ENCODE measurements at regions not wholly inside any gene's neighbourhood (a gene's known extent, or its start where the extent isn't known, plus 50 kb on each side); places are given as distances from the start of the nearest gene placed in this dataset.
A peak's percentile ranks its signal among the peaks of the same experiment; 100 is the strongest.
"Not testable (repeated sequence)": the region's sequence is repeated elsewhere in the genome, so short reads cannot be mapped to it uniquely, and the experiment has no call there.

DNA sequence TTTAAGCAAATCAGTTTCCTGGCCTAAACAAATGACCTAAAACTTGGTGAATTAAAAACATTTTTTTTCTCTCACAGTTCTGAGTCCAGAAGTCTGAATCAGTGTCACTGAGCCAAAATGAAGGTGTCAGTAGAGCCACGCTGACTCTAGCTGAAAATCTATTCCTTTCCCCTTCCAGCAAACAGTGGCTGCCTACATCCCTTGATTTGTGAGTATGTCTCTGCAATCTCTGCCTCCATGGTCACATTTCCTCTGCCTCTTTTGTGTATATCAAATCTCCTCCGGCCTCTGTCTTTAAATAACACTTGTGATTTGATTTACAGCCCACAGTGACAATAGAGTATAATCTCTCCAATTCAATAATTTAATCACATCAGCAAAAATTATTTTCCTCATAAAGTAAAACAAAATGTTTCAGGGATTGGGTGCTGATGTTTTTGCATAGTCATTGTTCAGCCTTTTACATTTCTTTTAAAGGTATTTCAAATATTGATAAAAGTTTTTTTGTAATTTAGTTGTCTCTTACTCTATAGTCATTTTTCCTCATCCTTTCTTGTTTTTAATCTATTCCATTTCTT, 1715.4 kb downstream of the BRINP3 start:
- DNase-seq, result no peak

DNA sequence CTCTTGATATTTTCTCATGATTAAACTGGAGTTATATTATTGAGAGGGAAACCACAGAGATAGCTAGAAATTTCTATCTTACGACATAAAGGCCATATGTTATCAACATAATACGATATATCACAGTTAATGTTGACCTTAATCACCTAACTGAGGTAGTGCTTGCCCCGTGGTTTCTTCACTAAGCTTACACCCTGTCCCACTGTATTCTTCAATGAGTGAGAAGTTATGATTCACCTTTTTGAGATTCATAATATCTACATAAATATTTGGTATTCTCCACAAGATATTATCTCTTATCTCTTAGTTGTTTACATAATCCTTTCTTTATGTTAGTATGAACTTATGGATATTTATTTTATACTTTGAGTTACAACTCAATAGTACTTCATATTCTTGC, 1714.1 kb downstream of the BRINP3 start:
- DNase-seq, result no peak

GRCh38 chr1:188769181-188769580, 1708.5 kb downstream of the BRINP3 start:
- no peak for DNase-seq

DNA sequence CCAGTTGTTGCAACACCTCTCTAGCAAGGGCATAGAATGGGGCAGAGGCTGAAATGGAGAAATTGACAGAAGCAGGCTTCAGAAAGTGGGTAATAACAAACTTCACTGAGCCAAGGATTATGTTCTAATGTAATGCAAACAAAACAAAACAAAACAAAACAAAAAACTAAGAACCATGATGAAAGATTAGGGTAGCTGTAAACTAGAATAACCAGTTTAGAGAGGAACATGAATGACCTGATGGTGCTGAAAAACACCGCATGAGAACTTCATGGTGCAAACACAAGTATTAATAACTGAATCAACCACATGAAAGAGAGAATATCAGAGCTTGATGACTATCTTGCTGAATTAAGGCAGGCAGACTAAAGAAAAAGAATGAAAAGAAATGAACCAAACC, 1707.7 kb downstream of the BRINP3 start:
- DNase-seq, result no peak

- no peak for DNase-seq
These were observed 1699.1 kb downstream of the BRINP3 start for GRCh38 chr1:188778578-188778977.

DNA sequence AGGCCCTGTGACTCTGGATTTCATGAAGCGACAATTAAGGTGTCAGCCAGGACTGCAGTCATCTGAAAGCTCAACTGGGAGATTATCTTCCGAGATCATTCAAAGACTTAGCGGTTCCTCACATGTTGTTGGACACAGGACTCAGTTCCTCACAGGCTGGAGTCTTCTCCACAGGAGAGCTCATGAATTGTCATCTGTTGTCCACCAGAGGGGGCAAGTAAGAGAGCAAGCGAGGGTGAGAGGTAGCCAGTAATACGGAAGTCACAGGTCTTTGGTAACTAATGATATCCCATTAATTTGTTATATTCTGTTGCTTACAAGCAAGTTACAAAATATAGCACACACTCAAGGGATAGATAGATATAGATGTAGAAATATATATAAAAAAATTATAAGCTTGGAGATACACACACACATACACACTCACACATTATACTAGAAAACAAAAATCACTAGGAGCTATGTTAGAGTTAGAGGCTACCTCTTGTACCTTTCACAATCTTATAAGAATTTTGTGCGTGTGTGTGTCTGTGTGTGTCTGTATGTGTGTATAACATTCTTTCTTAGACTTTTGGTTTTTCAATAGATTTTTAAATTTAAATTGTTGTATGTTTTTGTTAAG, 1695.3 kb downstream of the BRINP3 start:
- peak; percentile 37 for DNase-seq

GRCh38 chr1:188794969-188795368, 1682.7 kb downstream of the BRINP3 start:
- DNase-seq, result no peak

DNA sequence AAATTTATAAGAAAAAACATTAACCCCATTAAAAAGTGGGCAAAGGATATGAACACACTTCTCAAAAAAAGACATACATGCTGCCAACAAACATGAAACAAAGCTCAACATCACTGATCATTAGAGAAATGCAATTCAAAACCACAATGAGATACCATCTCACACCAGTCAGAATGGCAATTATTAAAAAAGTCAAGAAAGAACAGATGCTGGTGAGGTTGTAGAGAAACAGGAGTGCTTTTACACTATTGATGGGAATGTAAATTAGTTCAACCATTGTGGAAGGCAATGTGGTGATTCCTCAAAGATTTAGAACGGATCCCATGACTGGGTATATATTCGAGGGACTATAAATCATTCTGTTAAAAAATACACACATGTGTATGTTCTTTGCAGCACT, 1665.5 kb downstream of the BRINP3 start:
- not testable (repeated sequence) for DNase-seq

DNA sequence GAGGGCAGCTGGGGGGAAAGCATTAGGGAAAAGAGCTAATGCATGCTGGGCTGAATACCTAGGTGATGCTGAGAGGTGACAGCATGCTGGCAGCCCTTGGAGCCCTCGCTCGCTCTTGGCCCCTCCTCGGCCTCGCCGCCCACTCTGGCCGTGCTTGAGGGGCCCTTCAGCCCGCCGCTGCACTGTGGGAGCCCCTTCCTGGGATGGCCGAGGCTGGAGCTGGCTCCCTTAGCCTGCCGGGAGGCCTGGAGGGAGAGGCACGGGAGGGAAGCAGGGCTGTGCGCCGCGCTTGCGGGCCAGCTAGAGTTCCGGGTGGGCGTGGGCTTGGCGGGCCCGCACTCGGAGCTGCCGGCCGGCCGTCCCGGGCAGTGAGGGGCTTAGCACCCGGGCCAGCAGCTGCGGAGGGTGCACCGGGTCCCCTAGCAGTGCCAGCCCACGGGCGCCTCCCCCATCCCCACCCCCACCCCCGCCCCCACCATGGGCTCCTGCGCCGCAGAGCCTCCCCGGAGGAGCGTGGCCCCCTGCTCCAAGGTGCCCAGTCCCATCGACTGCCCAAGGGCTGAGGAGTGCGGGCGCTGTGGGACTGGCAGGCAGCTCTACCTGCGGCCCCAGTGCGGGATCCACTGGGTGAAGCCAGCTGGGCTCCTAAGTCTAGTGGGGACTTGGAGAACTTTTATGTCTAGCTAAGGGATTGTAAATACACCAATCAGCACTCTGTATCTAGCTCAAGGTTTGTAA, 1664.7 kb downstream of the BRINP3 start:
- DNase-seq, result not testable (repeated sequence)

DNA sequence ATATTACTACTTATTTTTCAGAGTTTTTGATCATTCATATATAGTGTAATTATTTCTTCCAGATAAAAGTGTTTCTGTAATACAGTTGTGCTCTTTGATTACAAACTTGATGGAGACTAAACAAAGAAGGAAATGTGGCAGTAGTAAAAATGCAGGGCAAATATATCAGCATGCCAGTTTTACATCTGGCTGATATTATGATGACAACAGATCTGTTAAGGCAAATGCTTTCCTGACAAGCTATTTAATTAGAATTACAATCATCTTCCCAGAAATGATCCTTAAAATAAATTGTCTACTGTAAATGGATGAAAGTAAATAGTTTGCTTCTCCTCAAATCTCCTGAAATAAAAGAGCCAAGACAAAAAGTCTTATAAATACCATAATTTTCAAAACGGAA, 1659.8 kb downstream of the BRINP3 start:
- no peak for DNase-seq

DNA sequence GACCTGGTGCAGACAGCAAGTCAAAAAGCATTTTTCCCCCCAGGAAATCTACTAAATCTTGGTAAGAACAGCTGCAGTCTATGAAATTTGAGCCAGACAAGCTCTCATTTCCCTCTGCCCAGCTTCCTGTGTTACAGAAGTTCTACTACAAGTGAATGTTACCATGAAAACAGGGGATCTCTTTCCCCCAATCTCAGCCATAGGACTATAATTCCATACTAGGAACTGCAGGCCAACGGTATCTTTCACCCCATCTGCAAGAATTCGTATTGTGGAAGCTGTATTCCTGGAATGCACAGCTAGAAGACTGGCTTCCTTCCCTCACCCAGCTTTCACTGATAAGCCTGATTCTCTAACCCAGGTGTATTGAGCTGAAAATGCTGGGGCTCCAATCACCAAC, 1655.4 kb downstream of the BRINP3 start:
- DNase-seq, result peak; percentile 31

DNA sequence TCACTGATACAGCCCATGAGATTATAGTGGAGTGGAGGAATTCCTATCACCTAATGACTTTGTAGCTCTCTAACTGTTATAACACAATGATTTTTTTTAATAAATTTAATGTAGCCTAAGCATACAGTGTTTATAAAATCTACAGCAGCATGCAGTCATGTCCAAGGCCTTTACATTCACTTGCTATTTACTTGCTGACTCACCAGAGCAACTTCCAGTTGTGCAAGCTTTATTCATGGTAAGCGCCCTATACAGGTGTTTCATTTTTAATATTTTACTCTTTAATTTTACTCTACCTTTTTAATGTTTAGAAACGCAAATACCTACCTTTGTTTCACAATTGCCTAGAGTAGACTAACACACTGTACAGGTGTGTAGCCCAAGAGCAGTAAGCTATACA, 1652.2 kb downstream of the BRINP3 start:
- no peak for DNase-seq

- DNase-seq, result no peak
These were observed 1650.9 kb downstream of the BRINP3 start for GRCh38 chr1:188826800-188827199.

GRCh38 chr1:188827400-188827799, 1650.3 kb downstream of the BRINP3 start:
- no peak for DNase-seq

DNA sequence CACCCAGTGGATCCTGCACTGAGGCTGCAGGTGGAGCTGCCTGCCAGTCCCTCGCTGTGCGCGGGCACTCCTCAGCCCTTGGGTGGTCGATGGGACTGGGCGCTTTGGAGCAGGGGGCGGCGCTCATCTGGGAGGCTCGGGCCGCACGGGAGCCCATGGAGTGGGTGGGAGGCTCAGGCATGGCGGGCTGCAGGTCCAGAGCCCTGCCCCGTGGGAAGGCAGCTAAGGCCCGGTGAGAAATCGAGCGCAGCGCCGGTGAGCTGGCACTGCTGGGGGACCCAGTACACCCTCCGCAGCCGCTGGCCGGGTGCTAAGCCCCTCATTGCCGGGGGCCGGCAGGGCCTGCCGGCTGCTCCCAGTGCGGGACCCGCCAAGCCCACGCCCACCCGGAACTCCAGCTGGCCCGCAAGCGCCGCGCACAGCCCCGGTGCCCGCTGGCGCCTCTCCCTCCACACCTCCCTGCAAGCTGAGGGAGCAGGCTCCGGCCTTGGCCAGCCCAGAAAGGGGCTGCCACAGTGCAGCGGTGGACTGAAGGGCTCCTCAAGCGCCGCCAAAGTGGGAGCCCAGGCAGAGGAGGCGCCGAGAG, 1636.5 kb downstream of the BRINP3 start:
- not testable (repeated sequence) for DNase-seq

- DNase-seq, result no peak
These were observed 1631.2 kb downstream of the BRINP3 start for GRCh38 chr1:188846468-188846867.

- DNase-seq, result no peak
These were observed 1620.1 kb downstream of the BRINP3 start for GRCh38 chr1:188857526-188858087.

DNA sequence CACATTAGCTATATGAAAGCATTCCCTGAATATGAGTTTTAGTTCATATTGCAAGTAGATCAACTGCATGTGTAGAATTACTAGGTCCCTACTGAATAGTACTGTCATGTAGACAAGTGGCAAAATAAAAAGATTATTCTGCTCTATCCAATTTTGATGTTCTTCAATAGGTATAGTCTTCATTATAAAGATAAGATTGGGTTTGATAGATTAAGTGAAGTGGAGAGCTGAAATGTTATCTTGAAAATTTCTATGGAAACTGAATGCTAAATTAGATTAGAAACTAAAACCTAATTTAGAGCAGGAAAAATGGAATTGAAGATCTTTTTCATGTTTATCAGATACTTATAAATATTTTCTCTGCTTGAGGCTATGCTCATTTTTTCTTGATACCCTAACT, 1610.0 kb downstream of the BRINP3 start:
- no peak for DNase-seq

DNA sequence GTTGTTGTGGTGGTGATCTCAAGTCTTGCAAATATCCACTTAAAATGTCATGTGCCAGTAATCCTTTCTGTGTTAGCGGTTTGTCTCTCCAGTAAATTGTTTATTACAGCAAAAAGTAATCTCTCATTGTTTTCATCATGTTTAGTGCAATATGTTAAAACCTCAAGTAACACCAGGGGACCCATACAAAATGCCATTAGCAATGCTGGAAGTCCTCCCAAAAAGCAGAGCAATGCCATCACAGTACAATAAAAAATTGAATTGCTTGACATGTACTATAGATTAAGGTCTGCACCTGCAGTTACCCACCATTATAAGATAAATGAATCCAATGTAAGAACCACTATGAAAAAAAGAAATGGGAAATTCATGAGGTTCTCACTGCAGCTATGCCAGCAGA, 1606.5 kb downstream of the BRINP3 start:
- no peak for DNase-seq

- no peak for DNase-seq
These were observed 1605.3 kb downstream of the BRINP3 start for GRCh38 chr1:188872376-188872775.

- no peak for DNase-seq
These were observed 1600.0 kb downstream of the BRINP3 start for GRCh38 chr1:188877668-188878067.

DNA sequence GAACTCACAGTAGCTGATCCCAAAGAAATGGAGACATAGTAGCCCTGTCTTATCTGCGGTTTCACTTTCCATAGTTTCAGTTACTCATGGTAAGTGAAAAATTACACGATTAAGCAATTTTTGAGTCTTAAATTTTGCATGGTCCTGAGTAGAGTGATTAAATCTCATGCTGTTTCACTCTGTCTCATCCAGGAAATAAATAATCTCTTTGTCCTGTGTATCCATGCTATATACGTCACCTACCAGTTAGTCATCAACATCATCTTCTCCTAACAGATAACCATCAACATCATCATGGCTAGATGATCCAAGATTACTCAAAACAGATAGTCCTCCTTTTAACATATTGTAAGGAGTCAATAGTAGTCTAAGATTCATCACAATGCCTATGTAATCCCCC, 1589.3 kb downstream of the BRINP3 start:
- DNase-seq, result no peak

DNA sequence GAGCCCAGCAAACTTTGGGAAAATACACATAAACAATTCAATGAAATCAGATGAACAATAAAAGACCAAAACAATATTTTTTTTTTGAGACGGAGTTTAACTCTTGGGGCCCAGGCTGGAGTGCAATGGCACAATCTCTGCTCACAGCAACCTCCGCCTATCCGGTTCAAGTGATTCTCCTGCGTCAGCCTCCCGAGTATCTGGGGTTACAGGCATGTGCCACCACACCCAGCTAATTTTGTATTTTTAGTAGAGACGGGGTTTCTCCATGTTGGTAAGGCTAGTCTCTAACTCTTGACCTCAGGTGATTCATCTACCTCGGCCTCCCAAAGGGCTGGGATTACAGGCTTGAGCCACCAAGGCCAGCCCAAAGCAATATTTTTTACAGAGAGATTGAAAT, 1588.5 kb downstream of the BRINP3 start:
- DNase-seq, result no peak

All from left kidney (tissue), 1 donor.